Upper lobe of right lung (tissue), 1 donor: ENCODE measurements at regions not wholly inside any gene's neighbourhood (a gene's known extent, or its start where the extent isn't known, plus 50 kb on each side); places are given as distances from the start of the nearest gene placed in this dataset.

Experiments used
- ATAC-seq: fragments of 200-7000 bp; cut with Tn5 transposase; one replicate; pipeline ENCODE4 v1.9.1; 2020; ENCODE audit warnings: mild to moderate bottlenecking, moderate library complexity
- DNase-seq: peaks from one replicate; pipeline ENCODE4 v3.0.0-alpha.2; 2020
- H3K27ac ChIP-seq: fragments of 200-600 bp; one replicate; pipeline ENCODE4 v1.8.0; 2022
- H3K27me3 ChIP-seq: fragments of 200-600 bp; one replicate; pipeline ENCODE4 v1.8.0; 2022; ENCODE audit warnings: mild to moderate bottlenecking
- H3K36me3 ChIP-seq: fragments of 200-600 bp; one replicate; pipeline ENCODE4 v1.8.0; 2022
- H3K4me1 ChIP-seq: fragments of 200-600 bp; one replicate; pipeline ENCODE4 v1.8.0; 2022
- H3K4me3 ChIP-seq: fragments of 200-600 bp; one replicate; pipeline ENCODE4 v1.8.0; 2022; ENCODE audit warnings: mild to moderate bottlenecking
- H3K9me3 ChIP-seq: fragments of 200-600 bp; one replicate; pipeline ENCODE4 v1.8.0; 2022
- intact Hi-C: fragments of 100-400 bp; cut with DNase I; formaldehyde crosslinking; loops from one replicate; pipeline ENCODE4 v1.11.0; 2022
- TF ChIP-seq, protein P1 (sequence below): fragments of 200-600 bp; IDR thresholded peaks from one replicate; pipeline ENCODE4 v1.8.0; 2022; ENCODE audit warnings: antibody characterized with exemption
- donor health status: DM: no; HTN: yes; CAD: no; lungs with severe emphysema.

DNA sequence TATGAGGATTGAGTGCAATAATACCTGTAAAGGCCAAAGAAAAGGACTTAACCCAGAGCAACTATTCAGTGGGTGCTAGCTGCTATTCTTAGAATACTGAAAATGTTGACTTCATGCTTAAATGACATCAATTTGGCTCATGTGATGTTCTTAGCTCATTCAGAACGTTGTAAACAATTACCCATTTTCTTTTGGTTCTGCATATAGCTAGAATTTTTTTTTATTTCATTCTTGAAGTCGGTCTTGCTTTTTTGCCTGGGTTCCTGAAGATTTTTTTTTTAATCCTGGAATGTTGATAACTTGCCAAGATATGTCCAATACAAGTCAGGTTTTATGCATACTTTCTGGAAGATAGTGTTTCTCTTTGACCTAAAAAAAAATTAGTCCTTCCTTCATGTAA lies 772.0 kb downstream of the LTN1 start:
- TF ChIP-seq, protein P1, sequence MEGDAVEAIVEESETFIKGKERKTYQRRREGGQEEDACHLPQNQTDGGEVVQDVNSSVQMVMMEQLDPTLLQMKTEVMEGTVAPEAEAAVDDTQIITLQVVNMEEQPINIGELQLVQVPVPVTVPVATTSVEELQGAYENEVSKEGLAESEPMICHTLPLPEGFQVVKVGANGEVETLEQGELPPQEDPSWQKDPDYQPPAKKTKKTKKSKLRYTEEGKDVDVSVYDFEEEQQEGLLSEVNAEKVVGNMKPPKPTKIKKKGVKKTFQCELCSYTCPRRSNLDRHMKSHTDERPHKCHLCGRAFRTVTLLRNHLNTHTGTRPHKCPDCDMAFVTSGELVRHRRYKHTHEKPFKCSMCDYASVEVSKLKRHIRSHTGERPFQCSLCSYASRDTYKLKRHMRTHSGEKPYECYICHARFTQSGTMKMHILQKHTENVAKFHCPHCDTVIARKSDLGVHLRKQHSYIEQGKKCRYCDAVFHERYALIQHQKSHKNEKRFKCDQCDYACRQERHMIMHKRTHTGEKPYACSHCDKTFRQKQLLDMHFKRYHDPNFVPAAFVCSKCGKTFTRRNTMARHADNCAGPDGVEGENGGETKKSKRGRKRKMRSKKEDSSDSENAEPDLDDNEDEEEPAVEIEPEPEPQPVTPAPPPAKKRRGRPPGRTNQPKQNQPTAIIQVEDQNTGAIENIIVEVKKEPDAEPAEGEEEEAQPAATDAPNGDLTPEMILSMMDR: no peak
- intact Hi-C loops: no loop called here
- Histone ChIP-seq H3K9me3 (no peaks in the 10 kb centered on the region), H3K4me3 (no peak overlapping the region), H3K4me1 (no peaks in the 10 kb centered on the region), H3K27me3 (no peaks in the 10 kb centered on the region), H3K36me3 (no peaks in the 10 kb centered on the region), H3K27ac (no peak overlapping the region)
- no peak for DNase-seq
- no peak for ATAC-seq

DNA sequence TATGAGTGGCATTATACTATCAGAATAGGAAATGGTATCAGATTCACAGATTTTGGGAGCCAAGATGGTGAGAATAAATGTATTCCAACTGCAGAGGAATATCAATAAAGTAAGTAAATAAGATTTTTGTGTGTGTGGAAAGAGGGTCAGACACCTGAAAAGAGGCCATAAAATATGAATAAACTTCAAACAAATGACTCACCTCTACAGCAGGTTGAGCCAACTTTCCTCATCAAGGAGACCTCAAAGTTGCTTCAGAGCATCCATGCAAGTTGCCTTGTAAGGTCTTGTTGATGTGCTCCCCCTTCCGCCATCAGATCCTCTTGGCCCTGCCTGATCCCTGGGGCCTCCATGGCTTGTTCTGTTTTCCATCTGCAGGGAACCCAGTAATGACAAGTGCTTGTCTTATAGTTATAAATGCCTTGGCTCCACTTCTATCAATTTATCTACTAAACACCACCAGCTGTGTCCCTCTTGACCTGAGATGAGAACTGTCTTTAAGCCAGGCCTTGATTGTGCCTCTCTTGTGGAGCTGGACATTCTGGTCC lies 775.6 kb downstream of the LTN1 start:
- TF ChIP-seq, protein P1: no peak
- intact Hi-C loops: no loop called here
- DNase-seq (no peak), ATAC-seq (no peak)
- no peaks in the 10 kb centered on the region for H3K9me3 ChIP-seq
- H3K36me3 ChIP-seq: no peaks in the 10 kb centered on the region
- H3K27me3 ChIP-seq: no peaks in the 10 kb centered on the region
- H3K27ac ChIP-seq: no peak overlapping the region
- no peak overlapping the region for H3K4me3 ChIP-seq
- H3K4me1 ChIP-seq: no peaks in the 10 kb centered on the region

DNA sequence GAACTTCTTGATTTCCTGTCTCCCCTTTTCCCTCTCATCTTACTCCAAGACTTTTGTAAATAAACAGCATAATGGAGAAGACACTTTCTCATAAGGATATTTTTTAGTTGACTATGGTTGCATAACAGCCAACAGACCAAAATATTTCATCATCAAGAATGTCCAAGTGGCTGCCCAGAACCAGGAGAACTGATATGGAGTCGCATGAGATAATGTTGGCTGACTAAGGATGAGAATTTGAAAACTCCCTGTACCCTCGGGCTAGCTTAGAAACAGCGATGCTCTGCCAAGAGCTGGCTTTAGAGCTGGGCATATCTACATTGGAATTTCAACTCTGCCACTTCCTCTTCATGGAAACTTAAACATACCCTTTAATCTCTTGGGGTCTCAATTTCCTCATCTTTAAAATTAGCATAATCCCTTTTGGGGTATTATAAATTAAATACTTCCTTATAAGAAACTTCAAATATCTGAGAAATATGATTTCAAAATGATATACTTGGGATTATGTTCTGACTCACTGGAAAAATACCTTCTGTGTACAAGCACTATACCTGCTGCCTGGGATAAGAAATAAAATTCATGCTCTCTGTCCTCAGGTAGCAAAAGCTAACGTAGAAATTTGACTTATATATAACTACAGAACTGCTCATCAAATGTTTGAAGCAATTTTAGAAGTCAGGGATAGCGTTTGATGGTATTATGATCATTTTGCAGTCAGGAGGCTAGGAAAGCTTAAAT lies 777.3 kb downstream of the LTN1 start:
- H3K27ac ChIP-seq: no peak overlapping the region
- H3K4me3 ChIP-seq: no peak overlapping the region
- TF ChIP-seq, protein P1: no peak
- H3K36me3 ChIP-seq: no peaks in the 10 kb centered on the region
- intact Hi-C loops: no loop called here
- H3K9me3 ChIP-seq: no peaks in the 10 kb centered on the region
- H3K4me1 ChIP-seq: no peaks in the 10 kb centered on the region
- no peaks in the 10 kb centered on the region for H3K27me3 ChIP-seq
- DNase-seq (no peak), ATAC-seq (peak; percentile 26)

DNA sequence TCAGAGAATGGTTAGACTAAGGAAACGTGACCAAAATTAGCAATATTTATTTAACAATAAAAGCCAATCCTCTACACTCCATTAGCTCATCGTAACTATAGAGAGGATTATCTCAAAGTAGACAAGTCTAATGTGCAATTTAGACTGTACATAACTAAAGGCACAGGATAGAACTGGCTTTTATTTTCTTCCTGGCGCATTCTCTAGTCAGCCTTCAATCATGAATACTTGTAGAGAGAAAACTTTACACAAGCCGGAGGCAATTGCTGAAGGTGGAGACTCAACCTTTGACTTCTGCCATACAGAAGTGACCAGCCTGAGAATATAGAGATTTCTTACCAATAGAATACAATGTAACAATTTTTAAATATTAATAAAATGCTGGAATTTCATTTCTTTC lies 777.9 kb downstream of the LTN1 start:
- H3K4me1 ChIP-seq: no peaks in the 10 kb centered on the region
- DNase-seq: no peak
- H3K9me3 ChIP-seq: no peaks in the 10 kb centered on the region
- TF ChIP-seq, protein P1: no peak
- no peak for ATAC-seq
- no peak overlapping the region for H3K4me3 ChIP-seq
- no peak overlapping the region for H3K27ac ChIP-seq
- intact Hi-C loops: no loop called here
- H3K36me3 ChIP-seq: no peaks in the 10 kb centered on the region
- no peaks in the 10 kb centered on the region for H3K27me3 ChIP-seq

DNA sequence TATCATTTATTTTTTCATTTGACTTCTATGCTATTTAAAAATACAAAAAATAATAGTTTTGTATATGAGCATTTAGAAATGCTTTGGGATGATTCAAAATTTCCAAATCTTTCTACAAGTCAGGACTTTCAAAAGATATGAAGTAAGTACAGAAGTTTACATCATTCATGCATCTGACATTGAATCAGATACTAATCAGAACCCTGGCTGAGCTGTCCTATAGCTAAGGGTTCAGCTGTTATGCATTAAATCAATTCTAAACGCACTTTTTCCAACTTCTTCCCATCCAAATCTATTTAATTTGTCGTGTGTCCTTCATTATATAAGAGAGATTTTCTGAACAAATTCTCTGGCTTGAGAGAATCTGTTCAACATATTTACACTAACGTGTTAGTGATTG lies 779.4 kb downstream of the LTN1 start:
- Histone ChIP-seq H3K4me3 (no peak overlapping the region), H3K27me3 (no peaks in the 10 kb centered on the region), H3K27ac (no peak overlapping the region), H3K9me3 (no peaks in the 10 kb centered on the region), H3K4me1 (no peaks in the 10 kb centered on the region), H3K36me3 (no peaks in the 10 kb centered on the region)
- DNase-seq (no peak), ATAC-seq (no peak)
- TF ChIP-seq, protein P1: no peak
- intact Hi-C loops: no loop called here

DNA sequence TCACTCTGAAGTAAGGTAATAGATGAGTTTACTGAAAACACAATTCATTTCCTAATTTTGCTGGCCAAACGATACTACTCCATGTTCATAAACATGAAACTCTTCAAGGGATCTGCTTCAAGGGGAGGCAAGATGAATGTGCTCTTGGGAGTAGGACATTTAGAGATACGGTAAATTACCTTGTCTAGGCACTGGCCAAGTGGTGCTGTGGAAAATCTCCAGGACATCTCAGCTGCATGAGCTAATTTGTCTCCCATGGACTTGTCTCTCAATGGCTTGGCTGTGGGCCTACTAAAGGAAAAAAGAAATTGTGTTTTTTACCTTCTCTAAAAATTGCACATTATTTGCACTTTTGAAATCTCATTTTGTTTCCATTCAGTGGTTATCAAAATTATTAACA lies 780.6 kb downstream of the LTN1 start:
- no peak overlapping the region for H3K27ac ChIP-seq
- TF ChIP-seq, protein P1: no peak
- no peak overlapping the region for H3K4me3 ChIP-seq
- ATAC-seq: no peak
- H3K9me3 ChIP-seq: no peaks in the 10 kb centered on the region
- no peaks in the 10 kb centered on the region for H3K27me3 ChIP-seq
- H3K4me1 ChIP-seq: no peaks in the 10 kb centered on the region
- DNase-seq: no peak
- intact Hi-C loops: no loop called here
- H3K36me3 ChIP-seq: no peaks in the 10 kb centered on the region
